AG04449 (cell line): ENCODE measurements at regions not wholly inside any gene's neighbourhood (a gene's known extent, or its start where the extent isn't known, plus 50 kb on each side); places are given as distances from the start of the nearest gene placed in this dataset.

Experiments
- CTCF ChIA-PET: fragments of 350-600 bp; formaldehyde crosslinking; extraction: SDS; loops from one replicate; lab custom pipeline; 2021; ENCODE audit warnings: antibody characterized with exemption; lab: Yijun Ruan, JAX
- POLR2A ChIA-PET: fragments of 400-600, 350-600 bp; formaldehyde crosslinking; extraction: SDS; loops from one replicate; lab custom pipeline; 2020; ENCODE audit warnings: antibody characterized with exemption, inconsistent platforms; lab: Yijun Ruan, JAX
- DNase-seq: peaks from one replicate; pipeline ENCODE4 v3.0.0-alpha.2; 2010; ENCODE audit warnings: low read depth, low spot score
- H3K4me3 ChIP-seq: 2 replicates; pipeline ENCODE4 v1.5.1; 2011; ENCODE audit warnings: low read depth, mild to moderate bottlenecking, control low read depth, low read length
- CTCF ChIP-seq: IDR thresholded peaks from one replicate; pipeline ENCODE4 v1.5.1; 2011; ENCODE audit warnings: mild to moderate bottlenecking, moderate library complexity, low read length, control low read depth, inconsistent platforms; ENCODE audit not compliant: insufficient read depth; ENCODE audit errors: missing control alignments

- H3K4me3 ChIP-seq = no peak overlapping the region
- no peak for DNase-seq
- ChIA-PET POLR2A (no interaction called here), CTCF (no interaction called here)
- no peak for TF ChIP-seq CTCF
These were observed 354.6 kb upstream of the RASGEF1B start for GRCh38 chr4:81826335-81826734.

- no peak for DNase-seq
- TF ChIP-seq CTCF = no peak
- H3K4me3 ChIP-seq = no peak overlapping the region
- CTCF ChIA-PET = interaction anchor here (0.6 kb wide), 1 partner anchor 1456 kb away, joined by 3 read pairs; no protein-coding TSS in a partner anchor
- POLR2A ChIA-PET = no interaction called here
These were observed 346.7 kb upstream of the RASGEF1B start for GRCh38 chr4:81818385-81818920.

- no peak overlapping the region for H3K4me3 ChIP-seq
- TF ChIP-seq CTCF = no peak
- DNase-seq = no peak
- ChIA-PET CTCF (no interaction called here), POLR2A (no interaction called here)
These were observed 344.5 kb upstream of the RASGEF1B start for GRCh38 chr4:81816031-81816761.

GRCh38 chr4:81814987-81815541, 343.4 kb upstream of the RASGEF1B start:
- DNase-seq = no peak
- H3K4me3 ChIP-seq = no peak overlapping the region
- POLR2A ChIA-PET = no interaction called here
- TF ChIP-seq CTCF = no peak
- CTCF ChIA-PET = no interaction called here

GRCh38 chr4:81811562-81812293, 340.0 kb upstream of the RASGEF1B start:
- ChIA-PET POLR2A (no interaction called here), CTCF (no interaction called here)
- no peak overlapping the region for H3K4me3 ChIP-seq
- no peak for DNase-seq
- TF ChIP-seq CTCF = no peak
